HG02870 (cell line): ENCODE measurements at regions not wholly inside any gene's neighbourhood (a gene's known extent, or its start where the extent isn't known, plus 50 kb on each side); places are given as distances from the start of the nearest gene placed in this dataset.

ENCODE experiments used
- ATAC-seq: cut with Tn5 transposase; IDR thresholded peaks from one replicate; pipeline ENCODE4 v1.9.1; 2021; ENCODE audit warnings: mild to moderate bottlenecking, moderate library complexity; ENCODE audit not compliant: unreplicated experiment

DNA sequence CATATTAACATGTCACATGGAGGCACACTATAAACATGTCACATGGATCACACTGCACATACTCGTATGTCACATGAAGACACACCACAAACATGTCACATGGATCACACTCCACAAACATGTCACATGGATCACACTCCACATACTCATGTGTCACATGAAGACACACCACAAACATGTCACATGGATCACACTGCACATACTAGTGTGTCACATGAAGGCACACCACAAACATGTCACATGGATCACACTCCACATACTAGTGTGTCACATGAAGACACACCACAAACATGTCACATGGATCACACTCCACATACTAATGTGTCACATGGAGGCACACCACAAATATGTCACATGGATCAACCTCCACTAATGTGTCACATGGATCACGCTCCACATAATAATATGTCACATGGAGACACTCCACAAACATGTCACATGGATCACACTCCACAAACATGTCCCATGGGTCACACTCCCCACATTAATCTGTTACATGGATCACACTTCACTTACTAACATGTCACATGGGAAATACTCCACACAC is 195.6 kb upstream of the PFKP start:
- no peak for ATAC-seq

DNA sequence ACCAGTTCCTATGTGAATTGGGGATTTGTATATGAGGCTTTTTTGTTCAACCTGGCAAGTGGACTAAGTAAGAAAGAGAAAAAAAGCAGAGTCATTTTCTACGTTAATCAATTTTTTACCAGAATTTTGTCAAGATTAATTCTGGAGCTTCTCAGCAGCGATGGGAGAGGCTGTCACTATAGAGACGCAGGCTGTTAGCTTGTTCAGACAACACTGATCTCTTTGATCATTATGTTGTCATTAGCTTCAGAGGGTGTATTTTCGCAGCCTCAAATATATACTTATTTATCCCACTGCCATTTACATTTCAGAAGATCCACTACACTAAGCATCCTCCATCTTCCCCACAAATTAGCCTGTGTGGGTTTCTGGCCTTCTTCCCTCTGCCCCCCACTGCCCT is 196.7 kb upstream of the PFKP start:
- ATAC-seq, result no peak

DNA sequence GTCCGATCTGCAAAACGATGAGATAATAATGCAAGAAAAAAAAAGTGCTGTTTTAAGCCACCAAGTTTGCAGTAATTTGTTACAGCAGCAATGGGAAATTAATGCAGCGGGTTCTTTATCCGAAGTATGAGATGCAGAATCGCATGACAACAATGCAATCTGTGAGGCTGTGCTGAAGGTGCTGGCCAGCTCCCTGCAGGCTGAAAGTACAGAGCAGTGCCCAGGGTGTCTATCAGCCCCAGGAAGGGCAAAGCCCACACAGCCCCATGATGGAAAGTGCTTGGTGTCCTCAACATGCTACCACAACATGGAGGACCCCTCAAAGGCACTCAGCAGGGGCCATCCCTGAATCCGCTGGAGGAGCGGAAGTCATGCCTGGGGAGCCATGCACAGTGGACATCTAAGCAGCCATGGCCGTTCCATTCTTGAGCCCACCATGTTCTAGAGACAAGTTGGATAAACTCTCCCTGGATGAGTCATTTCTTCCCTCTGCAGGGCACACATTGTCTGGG is 199.5 kb upstream of the PFKP start:
- no peak for ATAC-seq

DNA sequence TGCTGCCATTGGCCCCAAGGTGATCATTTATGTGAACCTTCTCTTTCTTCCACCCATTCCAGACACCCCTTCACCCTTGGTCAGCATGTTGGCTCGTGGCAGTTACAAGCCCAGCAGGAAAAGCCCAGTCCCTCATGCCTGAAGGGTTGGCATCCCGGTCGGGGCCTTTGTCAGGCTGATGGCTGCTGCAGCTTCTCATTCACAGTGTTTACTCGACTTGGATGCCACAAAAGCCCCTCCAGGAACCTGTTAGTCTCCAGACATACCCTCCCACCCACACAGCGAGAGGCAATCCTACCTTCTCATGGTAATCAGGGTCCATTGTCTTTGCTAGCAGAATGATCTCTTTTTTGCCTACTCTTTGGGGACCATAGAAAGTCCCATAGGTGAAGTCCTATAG is 200.8 kb upstream of the PFKP start:
- no peak for ATAC-seq

DNA sequence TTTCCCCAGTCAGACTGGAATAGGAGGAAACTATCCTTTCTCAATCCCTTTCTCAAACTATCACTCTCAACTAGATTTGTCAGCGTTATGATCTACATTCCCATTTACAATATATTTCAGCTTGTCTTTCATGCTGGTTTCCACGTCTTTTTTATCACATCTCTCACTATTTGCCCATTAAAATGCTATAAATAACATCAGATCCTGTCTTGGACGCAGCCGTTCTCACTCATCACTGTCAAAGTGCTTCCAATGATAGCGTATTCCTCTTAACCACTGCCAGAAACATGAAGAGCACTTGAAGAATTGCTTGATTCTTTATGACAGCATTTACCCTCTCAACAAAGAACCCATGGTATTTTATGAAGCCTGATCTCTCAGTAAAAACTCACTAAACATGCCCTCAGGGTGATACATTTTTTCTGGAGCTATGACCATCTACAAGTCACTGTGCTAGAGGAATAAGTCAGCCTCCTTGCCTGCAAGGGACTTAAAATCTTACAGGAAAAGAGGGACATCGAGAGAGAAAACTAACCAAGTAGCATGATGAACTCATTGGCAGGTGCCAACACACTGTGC is 205.6 kb upstream of the PFKP start:
- no peak for ATAC-seq

DNA sequence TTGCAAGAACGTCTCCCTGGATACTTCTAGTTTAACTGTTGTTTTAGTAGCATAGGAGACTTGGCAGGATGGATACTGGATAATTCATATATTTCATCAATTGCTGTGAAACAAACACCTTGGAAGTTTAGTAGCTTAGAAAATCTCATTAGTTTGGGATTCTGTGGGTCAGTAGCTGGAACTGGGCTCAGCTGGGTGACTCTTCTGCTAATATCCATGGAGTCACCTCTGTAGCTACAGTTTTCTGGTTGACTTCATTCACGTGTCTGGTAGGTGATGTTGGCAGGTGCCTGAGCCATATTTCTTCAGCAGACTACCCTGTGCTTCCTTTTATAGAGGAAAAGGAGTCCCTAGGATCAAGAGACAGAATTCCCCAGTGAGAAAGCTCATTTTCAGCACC is 208.9 kb upstream of the PFKP start:
- no peak for ATAC-seq

DNA sequence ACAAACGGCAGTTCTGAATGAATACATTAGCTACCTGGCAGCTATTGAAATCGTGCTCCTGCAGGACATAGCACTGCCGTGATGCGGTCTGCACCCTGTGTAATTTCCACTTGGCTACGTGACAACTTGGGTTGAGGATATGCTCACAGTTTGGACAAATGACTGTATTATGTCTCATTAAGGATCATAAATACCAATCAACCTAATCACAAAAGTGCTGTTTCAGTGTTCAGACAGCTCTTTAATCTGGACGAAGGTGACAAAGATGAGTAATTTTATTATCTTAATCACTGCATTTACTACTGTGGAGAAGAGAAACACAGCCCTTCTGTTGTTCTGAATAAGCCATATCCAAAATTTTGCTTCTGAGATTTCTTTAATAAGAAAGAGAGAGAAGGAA is 210.8 kb upstream of the PFKP start:
- no peak for ATAC-seq

DNA sequence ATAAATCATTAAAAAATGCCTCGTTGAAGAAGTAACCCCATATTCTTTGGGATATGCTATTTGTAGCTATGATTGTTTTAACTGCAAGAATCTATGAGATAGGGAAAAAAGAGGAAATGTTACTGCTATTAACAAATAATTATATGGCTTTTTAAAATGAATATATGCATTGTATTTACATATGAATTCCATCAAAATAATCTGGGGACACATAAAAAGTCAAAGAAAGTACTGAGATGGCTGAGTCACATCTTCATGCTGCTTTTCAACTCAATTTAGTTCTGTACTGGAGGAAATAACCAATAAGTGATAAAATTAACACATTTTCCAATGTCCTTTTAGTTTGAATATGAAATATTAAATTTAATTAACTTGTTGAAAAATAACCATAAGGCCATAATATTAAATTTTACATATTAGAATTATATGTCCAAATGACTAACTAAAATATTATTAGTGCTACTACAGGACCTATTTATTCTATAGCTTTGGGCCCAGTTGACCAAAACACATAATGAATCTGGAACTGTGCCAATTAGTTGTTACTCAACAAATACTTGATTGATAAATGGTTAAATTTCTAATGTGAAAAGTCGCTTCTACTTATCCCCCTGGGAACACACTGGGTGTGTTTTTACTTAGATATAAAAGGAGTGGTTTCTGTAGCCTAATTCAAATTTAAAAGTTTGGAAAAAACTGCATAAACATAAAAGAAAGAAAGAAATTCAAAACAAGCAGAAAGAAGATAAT is 214.6 kb upstream of the PFKP start:
- ATAC-seq, result no peak

DNA sequence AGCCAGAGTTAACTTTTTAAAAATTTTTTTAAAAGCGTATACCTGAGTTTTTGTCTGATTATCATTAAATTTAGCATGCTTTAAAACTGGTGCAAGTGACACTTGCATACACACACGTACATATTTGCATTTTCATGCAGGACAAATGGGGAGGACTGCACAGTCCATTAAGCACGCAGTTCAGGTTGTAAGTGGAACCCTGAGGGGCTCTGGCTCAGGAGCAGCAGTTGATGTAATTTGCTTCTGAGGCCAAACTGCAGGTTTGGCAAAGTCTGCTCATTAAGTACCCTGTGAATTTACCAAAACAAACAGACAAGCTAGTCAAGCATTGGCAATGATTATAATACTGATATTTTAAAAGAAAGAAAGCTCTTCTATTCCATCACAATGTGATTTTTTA is 215.8 kb upstream of the PFKP start:
- ATAC-seq, result no peak

DNA sequence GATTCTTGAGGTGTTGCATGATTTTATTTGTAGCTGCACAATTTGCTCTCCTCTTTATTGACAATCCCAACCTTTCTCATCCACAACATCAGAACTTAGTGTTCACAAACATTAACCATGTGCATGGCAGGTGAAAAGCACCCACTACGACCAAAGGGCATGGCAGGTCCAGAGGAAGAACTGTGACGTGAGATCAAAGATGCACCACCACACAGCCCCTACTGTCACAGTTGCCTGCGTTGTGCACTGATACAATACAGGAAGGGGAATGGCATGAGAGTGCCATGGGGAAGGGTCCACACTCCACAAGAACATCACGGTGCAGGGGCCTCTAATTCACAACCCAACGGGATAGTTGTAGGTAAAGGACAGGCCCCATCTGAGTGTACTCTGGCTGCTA is 217.1 kb upstream of the PFKP start:
- no peak for ATAC-seq

DNA sequence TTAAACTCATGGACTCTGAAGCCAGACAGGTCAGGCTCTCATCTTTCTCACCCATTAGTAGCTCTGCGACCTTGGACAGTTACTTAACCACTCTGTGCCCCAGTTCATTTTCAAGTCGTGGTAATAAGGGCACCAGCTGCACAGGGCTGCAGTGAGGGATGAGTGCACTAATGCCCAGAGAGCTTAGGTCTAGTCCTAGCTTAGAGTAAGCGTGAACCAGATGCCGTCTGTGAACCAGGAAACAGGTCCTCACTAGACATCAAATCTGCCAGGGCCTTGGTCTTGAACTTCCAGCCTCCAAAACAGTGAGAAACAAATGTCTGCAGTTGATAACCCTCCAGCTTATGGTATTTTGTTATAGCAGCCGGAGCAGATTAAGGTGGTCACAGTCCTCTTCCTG is 222.4 kb upstream of the PFKP start:
- no peak for ATAC-seq

DNA sequence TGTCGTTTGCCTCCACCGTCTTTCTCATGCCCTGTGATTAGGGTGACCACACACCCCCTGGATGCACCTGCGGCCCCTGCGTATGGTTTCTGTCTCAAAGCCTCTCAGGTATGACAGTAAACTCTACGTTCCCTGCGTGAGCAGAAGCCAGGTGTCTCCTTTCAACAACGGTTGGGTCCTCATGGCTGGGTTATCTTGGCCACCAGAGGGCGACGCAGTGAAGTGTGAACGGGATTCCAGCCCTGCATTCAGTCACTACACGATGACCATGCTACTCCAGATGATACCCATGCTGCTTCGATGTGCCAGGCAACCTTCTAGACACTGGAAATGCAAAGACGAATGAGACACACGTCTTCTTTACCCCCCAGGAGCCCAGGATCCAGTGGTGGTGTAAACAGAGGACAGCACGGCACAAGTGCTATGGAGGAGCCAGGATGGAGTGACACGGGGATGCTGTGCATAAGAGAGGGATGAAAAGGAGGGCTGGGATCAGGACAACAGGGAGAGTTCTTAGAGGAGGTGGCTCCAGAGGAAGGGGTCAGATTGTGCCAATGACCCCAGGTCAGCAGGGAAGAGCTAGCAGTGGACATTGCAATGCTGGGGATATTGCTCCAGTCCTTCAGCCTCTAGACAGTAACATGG is 228.1 kb upstream of the PFKP start:
- no peak for ATAC-seq

DNA sequence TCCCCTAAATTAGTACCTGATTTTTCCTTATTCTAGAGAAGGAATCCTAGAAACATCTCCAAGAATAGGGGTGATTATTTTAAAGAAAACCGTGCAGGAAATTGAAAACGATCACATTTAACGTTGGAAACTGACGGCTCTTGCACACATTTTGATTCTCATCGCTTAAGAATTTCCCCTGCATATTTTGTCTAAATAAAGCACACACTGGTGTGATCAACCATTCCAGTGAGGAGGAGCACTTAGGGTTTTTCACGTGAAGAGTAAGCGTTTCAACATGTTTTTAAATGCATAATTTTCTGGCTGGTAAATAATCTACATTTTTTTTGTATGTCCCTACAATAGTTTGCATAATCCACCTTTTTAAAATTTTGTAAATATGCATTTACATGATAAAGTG is 229.7 kb upstream of the PFKP start:
- no peak for ATAC-seq

DNA sequence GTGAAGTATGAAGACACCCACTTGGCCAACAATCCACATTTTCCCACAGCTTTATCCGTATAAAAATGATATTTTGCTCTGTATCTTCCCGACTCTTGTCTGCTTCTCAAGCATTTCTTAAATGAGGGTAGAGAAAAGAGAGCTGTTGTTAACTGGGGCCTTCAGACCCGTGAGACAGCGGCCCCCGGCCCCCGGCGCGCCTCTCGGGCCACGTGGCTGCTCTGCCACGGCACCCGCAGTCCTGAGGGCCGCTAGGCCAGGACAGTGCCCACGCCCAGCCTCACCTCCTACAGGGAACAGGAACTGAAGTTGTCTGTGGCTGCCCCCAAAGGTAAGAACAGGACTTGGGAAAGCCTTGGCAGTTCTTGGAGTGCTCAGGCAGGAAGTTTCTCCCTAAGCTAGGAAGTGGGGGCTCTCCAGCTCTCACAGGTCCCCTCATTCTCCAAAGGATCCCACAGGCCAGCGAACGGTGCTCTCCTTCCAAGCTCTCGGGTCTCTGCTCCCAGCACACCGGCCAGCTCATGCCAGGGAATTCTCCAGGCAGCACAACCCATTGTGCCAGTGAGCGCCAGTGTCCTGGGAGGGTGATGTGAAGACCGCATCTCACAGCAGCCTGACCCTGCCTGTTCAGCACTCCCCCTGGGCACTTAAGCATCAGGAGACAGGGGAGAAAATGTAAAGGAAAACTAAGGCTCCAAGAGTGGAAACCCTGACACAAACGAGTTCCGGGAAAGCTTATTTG is 230.3 kb upstream of the PFKP start:
- ATAC-seq, result no peak

DNA sequence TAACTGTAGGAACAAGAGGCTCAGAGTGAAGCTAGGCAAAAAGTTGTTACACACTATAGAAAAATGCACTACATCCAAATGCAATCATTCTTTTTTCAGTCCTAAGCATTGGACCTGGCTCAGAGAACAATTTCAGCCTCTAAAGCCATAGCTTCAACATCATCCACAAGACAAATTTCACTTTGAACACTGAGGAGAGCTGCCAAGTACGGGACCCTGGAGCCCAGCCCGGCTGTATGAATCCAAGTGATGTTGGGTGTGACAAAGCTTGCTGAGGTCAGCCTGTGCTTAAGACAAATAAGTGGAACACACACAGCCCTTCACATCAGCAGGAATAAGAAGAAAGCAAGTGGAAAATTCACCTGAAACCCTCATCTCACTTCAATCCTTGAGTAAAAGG is 233.1 kb upstream of the PFKP start:
- ATAC-seq, result no peak

DNA sequence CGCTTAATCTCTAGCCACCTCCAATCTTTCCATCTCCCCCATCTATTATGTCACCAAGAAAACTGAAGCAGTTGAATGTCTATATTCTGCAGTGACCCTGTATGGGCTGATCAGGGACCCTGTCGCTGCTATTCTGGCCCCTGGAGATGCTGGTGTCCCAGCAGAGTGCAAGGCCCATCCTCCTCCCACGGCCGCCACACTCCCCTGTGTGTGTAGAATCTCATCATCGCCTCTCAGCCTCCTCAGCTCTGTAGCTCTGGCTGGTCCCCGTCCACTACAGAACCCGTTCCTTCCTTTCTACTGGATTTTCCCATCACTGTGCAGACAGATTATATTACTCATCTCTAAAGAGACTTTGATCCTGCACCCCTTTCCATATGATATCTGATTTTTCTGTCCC is 235.8 kb upstream of the PFKP start:
- no peak for ATAC-seq

DNA sequence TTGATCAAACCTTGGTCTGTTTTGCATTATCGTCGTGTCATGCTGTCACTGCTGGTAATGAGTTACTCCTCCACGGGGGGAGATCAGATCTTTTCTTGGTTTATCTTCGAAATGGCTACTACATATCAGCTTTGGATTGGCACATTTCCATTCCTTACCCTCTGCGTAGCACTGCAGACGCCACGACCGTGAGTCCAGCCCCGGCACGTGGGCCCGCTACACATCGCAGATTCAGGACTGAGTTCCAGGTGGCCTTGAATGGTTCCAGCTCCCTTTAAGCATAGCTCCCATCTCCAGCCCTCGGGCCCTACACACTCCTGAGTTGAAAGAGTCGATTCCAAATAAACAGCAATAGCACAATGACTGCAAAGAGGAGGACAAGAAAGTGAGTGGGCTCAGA is 238.6 kb upstream of the PFKP start:
- no peak for ATAC-seq

DNA sequence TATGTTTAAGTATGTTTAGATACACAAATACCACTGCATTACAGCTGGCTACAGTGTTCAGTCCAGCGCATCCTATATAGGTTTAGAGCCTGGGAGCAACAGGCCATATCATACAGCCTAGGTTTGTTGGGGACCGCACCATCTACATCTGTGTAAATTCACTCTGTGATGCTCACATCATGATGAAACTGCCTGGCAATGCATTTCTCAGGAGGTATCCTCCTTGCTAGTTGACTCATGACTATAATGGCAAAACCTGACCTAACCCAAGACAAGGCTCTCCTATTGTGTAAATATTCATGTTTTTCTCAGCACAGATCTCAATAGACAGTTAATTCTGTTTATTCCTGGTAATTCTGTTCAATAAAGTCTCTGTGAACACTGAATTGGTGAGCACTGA is 240.7 kb upstream of the PFKP start:
- no peak for ATAC-seq

DNA sequence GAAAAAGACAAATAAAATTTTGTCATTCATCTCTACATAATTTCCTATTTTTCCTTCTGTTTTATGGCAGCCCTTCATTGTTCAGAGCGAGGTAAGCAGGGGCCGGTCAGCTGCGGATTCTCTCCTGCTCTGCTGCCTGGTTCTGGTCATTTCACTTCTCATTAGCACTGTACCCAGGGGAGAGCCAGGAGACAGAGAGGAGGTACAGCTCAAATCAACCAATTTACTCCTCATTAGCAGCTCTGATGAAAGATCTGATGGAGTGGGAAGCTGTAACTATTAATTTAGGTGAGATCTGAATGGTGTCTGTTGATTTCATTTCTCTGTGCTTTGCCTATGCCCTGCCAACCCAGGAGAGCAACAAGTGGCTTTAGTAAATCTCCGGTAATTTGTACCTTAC is 241.5 kb upstream of the PFKP start:
- ATAC-seq, result no peak

DNA sequence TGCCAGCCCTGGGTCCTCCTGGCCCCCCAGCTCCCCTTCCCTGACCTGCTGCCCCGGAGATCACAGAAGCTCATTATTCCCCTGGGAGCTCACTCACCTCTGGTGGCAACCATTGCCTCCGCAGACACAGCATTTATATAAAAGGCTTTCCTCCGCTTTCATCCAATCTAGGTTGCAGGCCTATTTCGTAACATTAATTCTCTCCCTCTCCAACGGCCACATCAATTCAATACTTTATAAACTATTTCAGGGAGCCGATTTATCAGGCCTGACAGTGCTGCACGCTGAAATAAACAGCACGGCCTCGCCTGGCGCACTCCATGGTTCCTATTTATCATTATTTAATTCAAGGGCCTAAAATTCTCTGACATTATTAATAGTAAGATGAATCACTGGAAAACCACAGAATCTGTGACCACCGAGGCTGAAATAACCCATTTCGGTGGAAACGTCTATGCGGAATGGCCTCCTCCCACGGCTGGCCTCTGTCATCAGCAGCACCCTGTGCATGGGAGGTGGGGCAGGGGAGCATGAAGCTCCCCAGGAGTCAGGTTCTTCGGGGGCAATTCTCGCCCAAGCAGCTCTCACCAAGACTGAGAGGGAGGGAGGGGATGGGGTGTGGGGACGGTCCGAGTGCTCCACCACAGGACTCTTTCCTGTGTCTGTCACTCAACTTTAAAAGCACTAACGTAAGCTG is 249.3 kb upstream of the PFKP start:
- no peak for ATAC-seq

DNA sequence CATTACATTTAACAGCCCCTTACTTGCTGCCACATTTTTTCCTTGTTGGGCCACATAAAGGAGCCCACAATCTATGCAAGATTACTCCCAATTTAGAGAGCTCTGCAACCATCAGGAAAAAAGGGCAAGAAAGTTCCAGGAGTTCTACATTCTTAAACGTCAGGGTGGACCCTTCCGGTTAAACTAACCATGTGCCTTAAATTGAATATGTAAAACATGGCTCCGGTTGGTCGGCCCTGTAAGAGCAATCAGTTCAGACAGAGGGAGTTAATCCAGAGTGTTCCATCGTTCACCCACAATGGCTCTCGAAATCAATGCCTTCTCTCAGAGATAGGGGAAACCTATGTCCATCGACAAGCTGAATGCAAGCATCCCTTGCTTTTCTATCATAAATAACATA is 253.7 kb upstream of the PFKP start:
- ATAC-seq, result no peak
